Activated T-cell treated with anti-CD3 and anti-CD28 coated beads for 48 hours (primary cell): ENCODE measurements at regions not wholly inside any gene's neighbourhood (a gene's known extent, or its start where the extent isn't known, plus 50 kb on each side); places are given as distances from the start of the nearest gene placed in this dataset.
"Not testable (repeated sequence)": the region's sequence is repeated elsewhere in the genome, so short reads cannot be mapped to it uniquely, and the experiment has no call there.

Experiments
- DNase-seq: peaks from one replicate; pipeline ENCODE4 v3.0.0-alpha.2; 2020; ENCODE audit warnings: low read depth

GRCh38 chrX:129161108-129161507, 362.2 kb downstream of the SMARCA1 start:
- DNase-seq = no peak

- DNase-seq = no peak
Measured at GRCh38 chrX:129158505-129158904, 364.8 kb downstream of the SMARCA1 start.

- DNase-seq = no peak
Measured at GRCh38 chrX:129145840-129146272, 377.4 kb downstream of the SMARCA1 start.

- no peak for DNase-seq
Measured at GRCh38 chrX:129145385-129145784, 377.9 kb downstream of the SMARCA1 start.

GRCh38 chrX:129144172-129145038, 378.9 kb downstream of the SMARCA1 start:
- DNase-seq = no peak

GRCh38 chrX:129139837-129140598, 383.3 kb downstream of the SMARCA1 start:
- DNase-seq = no peak

GRCh38 chrX:129125122-129125914, 398.0 kb downstream of the SMARCA1 start:
- DNase-seq = no peak

GRCh38 chrX:129123795-129124194, 399.5 kb downstream of the SMARCA1 start:
- DNase-seq = no peak

- DNase-seq = no peak
Measured at GRCh38 chrX:129116676-129117470, 406.4 kb downstream of the SMARCA1 start.

- DNase-seq = no peak
Measured at GRCh38 chrX:129115935-129116334, 407.4 kb downstream of the SMARCA1 start.

GRCh38 chrX:129115104-129115503, 408.2 kb downstream of the SMARCA1 start:
- DNase-seq = no peak

- no peak for DNase-seq
Measured at GRCh38 chrX:129111081-129111798, 412.1 kb downstream of the SMARCA1 start.

GRCh38 chrX:129108936-129109335, 414.4 kb downstream of the SMARCA1 start:
- DNase-seq = no peak

GRCh38 chrX:129099207-129099606, 424.1 kb downstream of the SMARCA1 start:
- DNase-seq = no peak

GRCh38 chrX:129097668-129098067, 425.6 kb downstream of the SMARCA1 start:
- no peak for DNase-seq

GRCh38 chrX:129093706-129094105, 429.6 kb downstream of the SMARCA1 start:
- no peak for DNase-seq

- no peak for DNase-seq
Measured at GRCh38 chrX:129092757-129093156, 430.5 kb downstream of the SMARCA1 start.

- no peak for DNase-seq
Measured at GRCh38 chrX:129092242-129092641, 431.0 kb downstream of the SMARCA1 start.

- no peak for DNase-seq
Measured at GRCh38 chrX:129091097-129091496, 432.2 kb downstream of the SMARCA1 start.

GRCh38 chrX:129086802-129087201, 436.5 kb downstream of the SMARCA1 start:
- no peak for DNase-seq

GRCh38 chrX:129084291-129084690, 439.0 kb downstream of the SMARCA1 start:
- not testable (repeated sequence) for DNase-seq
